ENCODE measurements at regions not wholly inside any gene's neighbourhood (a gene's known extent, or its start where the extent isn't known, plus 50 kb on each side); places are given as distances from the start of the nearest gene placed in this dataset.

GRCh38 chr4:11005300-11005699 is 320.7 kb upstream of the CLNK start:
- DNase-seq (ENCODE audit: low read depth): no peak
- H3K4me3 ChIP-seq (ENCODE audit: low read depth, low read length): no peak overlapping the region
- TF ChIP-seq, protein P1, sequence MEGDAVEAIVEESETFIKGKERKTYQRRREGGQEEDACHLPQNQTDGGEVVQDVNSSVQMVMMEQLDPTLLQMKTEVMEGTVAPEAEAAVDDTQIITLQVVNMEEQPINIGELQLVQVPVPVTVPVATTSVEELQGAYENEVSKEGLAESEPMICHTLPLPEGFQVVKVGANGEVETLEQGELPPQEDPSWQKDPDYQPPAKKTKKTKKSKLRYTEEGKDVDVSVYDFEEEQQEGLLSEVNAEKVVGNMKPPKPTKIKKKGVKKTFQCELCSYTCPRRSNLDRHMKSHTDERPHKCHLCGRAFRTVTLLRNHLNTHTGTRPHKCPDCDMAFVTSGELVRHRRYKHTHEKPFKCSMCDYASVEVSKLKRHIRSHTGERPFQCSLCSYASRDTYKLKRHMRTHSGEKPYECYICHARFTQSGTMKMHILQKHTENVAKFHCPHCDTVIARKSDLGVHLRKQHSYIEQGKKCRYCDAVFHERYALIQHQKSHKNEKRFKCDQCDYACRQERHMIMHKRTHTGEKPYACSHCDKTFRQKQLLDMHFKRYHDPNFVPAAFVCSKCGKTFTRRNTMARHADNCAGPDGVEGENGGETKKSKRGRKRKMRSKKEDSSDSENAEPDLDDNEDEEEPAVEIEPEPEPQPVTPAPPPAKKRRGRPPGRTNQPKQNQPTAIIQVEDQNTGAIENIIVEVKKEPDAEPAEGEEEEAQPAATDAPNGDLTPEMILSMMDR (IDR thresholded peaks at IDR 0.05; ENCODE audit: insufficient read depth, low read depth, low read length, missing control alignments): no peak

DNA sequence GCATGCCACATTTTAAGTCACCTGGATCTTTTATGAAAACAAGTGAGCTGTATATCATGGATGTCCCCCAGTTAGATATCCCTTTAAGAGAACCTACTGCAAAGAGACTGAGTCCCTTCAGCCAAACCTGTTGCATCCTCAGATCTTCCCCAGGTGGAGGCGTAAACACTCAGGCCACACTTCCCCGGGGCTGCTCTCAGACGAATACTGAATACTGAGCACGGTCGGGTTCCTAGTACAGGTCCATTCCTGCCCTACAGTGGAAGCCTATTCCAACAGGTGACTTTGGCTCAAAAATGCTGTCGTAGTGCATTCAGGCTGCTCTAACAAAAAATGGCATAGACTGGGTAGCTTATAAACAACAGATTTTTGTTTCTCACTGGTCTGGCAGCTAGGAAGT is 320.2 kb upstream of the CLNK start:
- DNase-seq (ENCODE audit: low read depth): no peak
- TF ChIP-seq, protein P1 (IDR thresholded peaks at IDR 0.05; ENCODE audit: insufficient read depth, low read depth, low read length, missing control alignments): no peak
- no peak overlapping the region for H3K4me3 ChIP-seq (ENCODE audit: low read depth, low read length)

DNA sequence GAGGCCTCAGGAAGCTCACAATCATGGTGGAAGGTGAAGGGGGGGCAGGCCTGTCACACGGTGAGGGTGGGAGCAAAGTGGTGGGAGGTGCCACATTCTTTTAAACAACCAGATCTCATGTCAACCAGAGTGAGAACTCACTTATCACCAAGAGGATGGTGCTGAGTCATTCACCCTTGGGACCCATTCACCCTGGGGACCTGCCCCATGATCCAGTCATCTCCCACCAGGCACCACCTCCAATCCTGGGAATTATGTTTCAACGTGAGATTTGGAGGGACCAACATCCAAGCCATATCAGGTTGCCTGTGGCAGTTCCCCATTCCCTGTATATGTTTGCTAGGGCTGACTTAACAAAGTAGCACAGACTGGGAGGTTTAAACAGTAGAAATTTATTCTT is 318.4 kb upstream of the CLNK start:
- no peak overlapping the region for H3K4me3 ChIP-seq (ENCODE audit: low read depth, low read length)
- TF ChIP-seq, protein P1 (IDR thresholded peaks at IDR 0.05; ENCODE audit: insufficient read depth, low read depth, low read length, missing control alignments): no peak
- no peak for DNase-seq (ENCODE audit: low read depth)

- DNase-seq (ENCODE audit: low read depth): no peak
- TF ChIP-seq, protein P1 (IDR thresholded peaks at IDR 0.05; ENCODE audit: insufficient read depth, low read depth, low read length, missing control alignments): no peak
- H3K4me3 ChIP-seq (ENCODE audit: low read depth, low read length): no peak overlapping the region
These were observed 314.3 kb upstream of the CLNK start for GRCh38 chr4:10998846-10999245.

DNA sequence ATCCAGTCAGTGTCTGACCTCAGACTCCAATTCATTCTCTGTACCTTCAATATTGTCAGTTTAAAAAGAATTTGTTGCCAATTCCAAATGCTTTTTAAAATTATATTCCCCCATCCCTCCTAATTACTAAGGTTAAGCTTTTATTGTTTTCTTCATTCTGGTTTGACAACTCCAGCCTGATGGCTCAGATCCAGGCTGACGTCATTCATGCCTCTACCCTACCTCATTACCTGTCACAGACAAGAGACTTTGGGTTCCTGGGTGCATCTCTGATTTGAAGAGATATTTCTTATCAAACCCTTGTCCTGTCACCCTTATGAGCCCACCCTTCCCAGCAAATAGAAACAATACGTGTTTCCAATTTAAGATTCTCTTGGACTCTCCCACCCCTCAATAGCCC is 300.2 kb upstream of the CLNK start:
- DNase-seq (ENCODE audit: low read depth): no peak
- H3K4me3 ChIP-seq (ENCODE audit: low read depth, low read length): no peak overlapping the region
- TF ChIP-seq, protein P1 (IDR thresholded peaks at IDR 0.05; ENCODE audit: insufficient read depth, low read depth, low read length, missing control alignments): no peak

DNA sequence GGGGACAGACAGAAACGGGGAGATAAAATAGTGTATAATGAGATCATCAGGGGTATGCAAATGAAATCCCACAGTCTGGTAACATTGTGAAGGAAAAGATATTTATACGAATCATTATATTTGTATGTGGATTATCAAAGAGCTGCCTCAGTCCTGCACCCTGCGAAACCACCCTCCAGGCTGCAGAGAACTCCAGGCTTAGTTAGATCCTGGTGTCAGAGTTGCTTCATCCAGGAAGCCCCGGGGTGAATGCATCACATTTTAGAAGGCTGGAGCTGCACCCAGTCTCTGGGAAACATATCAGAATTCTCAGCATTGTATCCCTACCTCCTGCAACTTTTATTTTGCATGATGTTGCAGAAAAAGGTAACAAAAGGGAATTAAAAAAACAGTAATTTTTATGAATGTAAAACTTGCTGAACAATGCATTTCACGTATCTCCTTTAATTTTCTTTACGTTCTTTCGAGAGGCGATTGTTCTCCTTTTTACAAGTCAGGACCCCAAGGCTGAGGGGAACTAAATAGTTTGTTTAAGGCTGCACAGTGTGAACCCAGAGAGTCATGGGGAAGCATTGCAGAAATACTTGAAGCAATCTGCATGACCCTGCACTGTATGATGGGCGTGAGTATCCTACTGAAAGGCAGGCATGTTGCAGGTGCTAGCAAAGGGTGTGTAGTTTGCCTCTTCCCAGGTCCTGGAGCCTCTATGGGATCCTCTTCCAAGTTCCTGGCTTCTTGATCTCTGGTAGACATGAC is 299.5 kb upstream of the CLNK start:
- TF ChIP-seq, protein P1 (IDR thresholded peaks at IDR 0.05; ENCODE audit: insufficient read depth, low read depth, low read length, missing control alignments): no peak
- DNase-seq (ENCODE audit: low read depth): no peak
- no peak overlapping the region for H3K4me3 ChIP-seq (ENCODE audit: low read depth, low read length)

- TF ChIP-seq, protein P1 (IDR thresholded peaks at IDR 0.05; ENCODE audit: insufficient read depth, low read depth, low read length, missing control alignments): no peak
- no peak overlapping the region for H3K4me3 ChIP-seq (ENCODE audit: low read depth, low read length)
- DNase-seq (ENCODE audit: low read depth): peak; percentile 54
These were observed 298.7 kb upstream of the CLNK start for GRCh38 chr4:10983268-10983667.

Measured in GM12865 (cell line).